NCI-H1417 treated with DMSO at 0.1 percent for 48 hours (cell line): ENCODE measurements at regions not wholly inside any gene's neighbourhood (a gene's known extent, or its start where the extent isn't known, plus 50 kb on each side); places are given as distances from the start of the nearest gene placed in this dataset.

ENCODE experiments used
- DNase-seq: peaks from one replicate; lab custom pipeline; 2025; lab: John Stamatoyannopoulos, UW

- DNase-seq: no peak
These were observed 501.4 kb upstream of the WWC1 start for GRCh38 chr5:167790045-167790444.

- no peak for DNase-seq
These were observed 500.8 kb upstream of the WWC1 start for GRCh38 chr5:167790462-167791260.

GRCh38 chr5:167792514-167792913 is 498.9 kb upstream of the WWC1 start:
- no peak for DNase-seq

- DNase-seq: no peak
These were observed 497.7 kb upstream of the WWC1 start for GRCh38 chr5:167793700-167794099.

- no peak for DNase-seq
These were observed 497.3 kb upstream of the WWC1 start for GRCh38 chr5:167794121-167794520.

- DNase-seq: no peak
These were observed 494.8 kb upstream of the WWC1 start for GRCh38 chr5:167796672-167797071.

- DNase-seq: no peak
These were observed 493.5 kb upstream of the WWC1 start for GRCh38 chr5:167797933-167798332.

- no peak for DNase-seq
These were observed 493.0 kb upstream of the WWC1 start for GRCh38 chr5:167798448-167798847.

- no peak for DNase-seq
These were observed 491.0 kb upstream of the WWC1 start for GRCh38 chr5:167800427-167800826.

GRCh38 chr5:167801999-167802398 is 489.4 kb upstream of the WWC1 start:
- no peak for DNase-seq

- no peak for DNase-seq
These were observed 488.6 kb upstream of the WWC1 start for GRCh38 chr5:167802755-167803431.

GRCh38 chr5:167804512-167805220 is 486.8 kb upstream of the WWC1 start:
- no peak for DNase-seq

- DNase-seq: no peak
These were observed 480.9 kb upstream of the WWC1 start for GRCh38 chr5:167810573-167810972.

- no peak for DNase-seq
These were observed 478.6 kb upstream of the WWC1 start for GRCh38 chr5:167812871-167813270.

- no peak for DNase-seq
These were observed 478.1 kb upstream of the WWC1 start for GRCh38 chr5:167813389-167813788.

GRCh38 chr5:167814040-167814439 is 477.4 kb upstream of the WWC1 start:
- DNase-seq: no peak

- no peak for DNase-seq
These were observed 476.6 kb upstream of the WWC1 start for GRCh38 chr5:167814828-167815227.

- no peak for DNase-seq
These were observed 475.1 kb upstream of the WWC1 start for GRCh38 chr5:167816354-167816753.

- no peak for DNase-seq
These were observed 474.6 kb upstream of the WWC1 start for GRCh38 chr5:167816864-167817263.

GRCh38 chr5:167819406-167819805 is 472.0 kb upstream of the WWC1 start:
- no peak for DNase-seq

- no peak for DNase-seq
These were observed 471.1 kb upstream of the WWC1 start for GRCh38 chr5:167820101-167820990.

- DNase-seq: no peak
These were observed 470.3 kb upstream of the WWC1 start for GRCh38 chr5:167821151-167821550.
